AG09319 (cell line): ENCODE measurements at regions not wholly inside any gene's neighbourhood (a gene's known extent, or its start where the extent isn't known, plus 50 kb on each side); places are given as distances from the start of the nearest gene placed in this dataset.

Experiments used
- DNase-seq: peaks from one replicate; pipeline ENCODE4 v3.0.0-alpha.2; 2010; ENCODE audit warnings: low read depth; ENCODE audit errors: extremely low read depth
- TF ChIP-seq, protein P1 (sequence below): IDR thresholded peaks from 2 replicates; pipeline ENCODE4 v1.5.1; 2011; ENCODE audit warnings: low read depth, mild to moderate bottlenecking, inconsistent platforms, low read length, moderate library complexity

- TF ChIP-seq, protein P1, sequence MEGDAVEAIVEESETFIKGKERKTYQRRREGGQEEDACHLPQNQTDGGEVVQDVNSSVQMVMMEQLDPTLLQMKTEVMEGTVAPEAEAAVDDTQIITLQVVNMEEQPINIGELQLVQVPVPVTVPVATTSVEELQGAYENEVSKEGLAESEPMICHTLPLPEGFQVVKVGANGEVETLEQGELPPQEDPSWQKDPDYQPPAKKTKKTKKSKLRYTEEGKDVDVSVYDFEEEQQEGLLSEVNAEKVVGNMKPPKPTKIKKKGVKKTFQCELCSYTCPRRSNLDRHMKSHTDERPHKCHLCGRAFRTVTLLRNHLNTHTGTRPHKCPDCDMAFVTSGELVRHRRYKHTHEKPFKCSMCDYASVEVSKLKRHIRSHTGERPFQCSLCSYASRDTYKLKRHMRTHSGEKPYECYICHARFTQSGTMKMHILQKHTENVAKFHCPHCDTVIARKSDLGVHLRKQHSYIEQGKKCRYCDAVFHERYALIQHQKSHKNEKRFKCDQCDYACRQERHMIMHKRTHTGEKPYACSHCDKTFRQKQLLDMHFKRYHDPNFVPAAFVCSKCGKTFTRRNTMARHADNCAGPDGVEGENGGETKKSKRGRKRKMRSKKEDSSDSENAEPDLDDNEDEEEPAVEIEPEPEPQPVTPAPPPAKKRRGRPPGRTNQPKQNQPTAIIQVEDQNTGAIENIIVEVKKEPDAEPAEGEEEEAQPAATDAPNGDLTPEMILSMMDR: no peak
- DNase-seq: no peak
Observed at GRCh38 chr6:147653631-147654030, 145.1 kb downstream of the SAMD5 start.

DNA sequence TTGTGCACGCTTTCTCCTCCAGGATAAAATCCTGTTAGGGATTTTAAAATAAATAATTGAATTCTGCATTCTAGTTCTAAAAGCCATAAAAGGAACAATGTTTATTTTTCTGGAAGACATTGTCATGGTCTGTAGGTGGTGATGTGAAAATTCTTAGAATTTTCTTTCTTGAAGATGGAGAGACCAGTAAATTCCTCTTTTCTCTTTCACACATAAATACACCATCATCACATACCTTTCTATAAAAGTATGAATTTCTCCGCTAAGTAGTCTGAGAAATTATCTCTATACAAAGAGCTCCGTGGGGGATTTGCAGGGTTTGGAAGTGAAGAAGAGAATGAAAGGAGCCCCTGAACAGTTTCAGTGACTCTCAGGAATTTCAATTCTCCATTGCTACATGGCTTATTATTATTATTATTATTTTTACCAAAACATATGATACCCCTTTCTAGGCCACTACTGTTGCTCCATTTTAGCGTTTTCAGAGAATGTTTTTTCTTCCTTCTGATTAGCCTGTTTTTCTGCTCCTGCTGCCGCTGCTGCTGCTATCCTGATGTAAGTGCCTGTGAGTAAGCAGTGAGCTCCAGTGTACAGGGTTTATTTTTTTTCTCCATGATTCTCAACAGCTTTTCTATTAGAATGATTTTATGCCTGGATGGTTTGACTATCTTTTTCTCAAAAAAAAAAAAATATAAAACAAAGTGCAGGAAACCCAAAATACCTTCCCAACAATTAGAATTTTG lies 145.8 kb downstream of the SAMD5 start:
- DNase-seq: no peak

GRCh38 chr6:147660334-147661311 lies 152.1 kb downstream of the SAMD5 start:
- TF ChIP-seq, protein P1: no peak

More for the DNA sequence above, 145.8 kb downstream of the SAMD5 start:
- TF ChIP-seq, protein P1: no peak

DNA sequence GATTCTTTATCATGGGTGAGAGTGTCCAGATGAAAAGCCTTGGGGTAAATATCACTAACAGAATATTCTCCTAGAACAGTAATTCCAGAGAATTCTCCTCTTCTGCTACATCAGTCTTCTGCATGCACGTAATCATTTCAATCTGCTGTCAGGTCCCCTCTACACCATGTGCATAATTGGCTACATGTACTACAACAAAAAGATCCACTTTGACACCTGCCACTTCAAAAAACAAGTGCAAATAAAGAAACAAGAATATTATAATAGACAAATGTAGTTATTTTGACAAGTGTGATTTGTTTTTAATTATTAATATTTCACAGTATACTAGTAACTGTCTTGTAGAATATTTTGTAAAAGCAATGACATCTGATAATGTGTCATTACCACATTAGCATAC lies 154.2 kb downstream of the SAMD5 start:
- DNase-seq: no peak
- TF ChIP-seq, protein P1: no peak

More at GRCh38 chr6:147660334-147661311, 152.1 kb downstream of the SAMD5 start:
- DNase-seq: no peak

GRCh38 chr6:147664092-147664491 lies 155.6 kb downstream of the SAMD5 start:
- no peak for DNase-seq
- TF ChIP-seq, protein P1: no peak

GRCh38 chr6:147666255-147666654 lies 157.8 kb downstream of the SAMD5 start:
- no peak for DNase-seq
- TF ChIP-seq, protein P1: no peak

DNA sequence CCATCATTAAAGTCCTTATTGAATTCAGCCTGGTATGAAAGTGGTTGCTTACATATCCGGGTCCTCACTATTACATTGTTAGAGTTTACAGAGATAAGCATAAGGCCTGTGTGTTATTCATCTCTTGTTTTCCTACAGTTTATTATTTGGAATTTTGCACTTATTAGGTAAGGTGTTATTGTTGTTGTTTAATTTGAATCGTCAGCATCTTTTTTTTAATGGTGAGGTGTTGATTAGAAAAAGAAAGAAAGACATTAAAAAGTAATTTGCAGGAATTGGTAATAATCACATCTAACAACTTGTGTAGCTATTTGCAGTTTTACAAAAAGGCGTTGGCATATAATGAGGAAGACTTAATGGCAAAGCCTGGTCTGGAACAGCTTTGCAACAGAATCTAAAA lies 158.6 kb downstream of the SAMD5 start:
- TF ChIP-seq, protein P1: no peak

More for the DNA sequence above, 158.6 kb downstream of the SAMD5 start:
- no peak for DNase-seq
